Kidney epithelial cell (primary cell): ENCODE measurements at regions not wholly inside any gene's neighbourhood (a gene's known extent, or its start where the extent isn't known, plus 50 kb on each side); places are given as distances from the start of the nearest gene placed in this dataset.
A peak's percentile ranks its signal among the peaks of the same experiment; 100 is the strongest.

Source experiments
- DNase-seq: peaks from one replicate; pipeline ENCODE4 v3.0.0-alpha.2; 2010; ENCODE audit warnings: low read depth
- H3K27me3 ChIP-seq: 2 replicates; pipeline ENCODE4 v1.6.0; 2011; ENCODE audit warnings: low read length; ENCODE audit not compliant: control insufficient read depth, insufficient read depth
- H3K36me3 ChIP-seq: 2 replicates; pipeline ENCODE4 v1.5.1; 2011; ENCODE audit warnings: low read length; ENCODE audit not compliant: control insufficient read depth, insufficient read depth
- H3K4me3 ChIP-seq: 2 replicates; pipeline ENCODE4 v1.5.1; 2011; ENCODE audit warnings: low read depth, mild to moderate bottlenecking, control low read depth, low read length
- TF ChIP-seq, protein P1 (sequence below): IDR thresholded peaks from 2 replicates; pipeline ENCODE4 v1.5.1; 2011; ENCODE audit warnings: mild to moderate bottlenecking, moderate library complexity, low read length, control low read depth, inconsistent platforms; ENCODE audit not compliant: insufficient read depth, poor library complexity, severe bottlenecking

- no peak overlapping the region for H3K4me3 ChIP-seq
- H3K27me3 ChIP-seq, result no peaks in the 10 kb centered on the region
- H3K36me3 ChIP-seq, result no peaks in the 10 kb centered on the region
- no peak for DNase-seq
- TF ChIP-seq, protein P1, sequence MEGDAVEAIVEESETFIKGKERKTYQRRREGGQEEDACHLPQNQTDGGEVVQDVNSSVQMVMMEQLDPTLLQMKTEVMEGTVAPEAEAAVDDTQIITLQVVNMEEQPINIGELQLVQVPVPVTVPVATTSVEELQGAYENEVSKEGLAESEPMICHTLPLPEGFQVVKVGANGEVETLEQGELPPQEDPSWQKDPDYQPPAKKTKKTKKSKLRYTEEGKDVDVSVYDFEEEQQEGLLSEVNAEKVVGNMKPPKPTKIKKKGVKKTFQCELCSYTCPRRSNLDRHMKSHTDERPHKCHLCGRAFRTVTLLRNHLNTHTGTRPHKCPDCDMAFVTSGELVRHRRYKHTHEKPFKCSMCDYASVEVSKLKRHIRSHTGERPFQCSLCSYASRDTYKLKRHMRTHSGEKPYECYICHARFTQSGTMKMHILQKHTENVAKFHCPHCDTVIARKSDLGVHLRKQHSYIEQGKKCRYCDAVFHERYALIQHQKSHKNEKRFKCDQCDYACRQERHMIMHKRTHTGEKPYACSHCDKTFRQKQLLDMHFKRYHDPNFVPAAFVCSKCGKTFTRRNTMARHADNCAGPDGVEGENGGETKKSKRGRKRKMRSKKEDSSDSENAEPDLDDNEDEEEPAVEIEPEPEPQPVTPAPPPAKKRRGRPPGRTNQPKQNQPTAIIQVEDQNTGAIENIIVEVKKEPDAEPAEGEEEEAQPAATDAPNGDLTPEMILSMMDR, result no peak
Observed at GRCh38 chr5:4855036-4855435, 285.1 kb upstream of the ADAMTS16 start.

- Histone ChIP-seq H3K27me3 (no peaks in the 10 kb centered on the region), H3K36me3 (no peaks in the 10 kb centered on the region), H3K4me3 (no peak overlapping the region)
- TF ChIP-seq, protein P1, result no peak
- no peak for DNase-seq
Observed at GRCh38 chr5:4855880-4856279, 284.2 kb upstream of the ADAMTS16 start.

- TF ChIP-seq, protein P1, result no peak
- DNase-seq, result no peak
- Histone ChIP-seq H3K27me3 (no peaks in the 10 kb centered on the region), H3K36me3 (no peaks in the 10 kb centered on the region), H3K4me3 (no peak overlapping the region)
Observed at GRCh38 chr5:4857761-4858160, 282.4 kb upstream of the ADAMTS16 start.

GRCh38 chr5:4859500-4860235 lies 280.5 kb upstream of the ADAMTS16 start:
- H3K4me3 ChIP-seq, result no peak overlapping the region
- no peak for DNase-seq
- TF ChIP-seq, protein P1, result no peak
- no peaks in the 10 kb centered on the region for H3K27me3 ChIP-seq
- no peaks in the 10 kb centered on the region for H3K36me3 ChIP-seq

- Histone ChIP-seq H3K36me3 (no peaks in the 10 kb centered on the region), H3K27me3 (no peaks in the 10 kb centered on the region), H3K4me3 (no peak overlapping the region)
- no peak for DNase-seq
- TF ChIP-seq, protein P1, result no peak
Observed at GRCh38 chr5:4860631-4861030, 279.5 kb upstream of the ADAMTS16 start.

DNA sequence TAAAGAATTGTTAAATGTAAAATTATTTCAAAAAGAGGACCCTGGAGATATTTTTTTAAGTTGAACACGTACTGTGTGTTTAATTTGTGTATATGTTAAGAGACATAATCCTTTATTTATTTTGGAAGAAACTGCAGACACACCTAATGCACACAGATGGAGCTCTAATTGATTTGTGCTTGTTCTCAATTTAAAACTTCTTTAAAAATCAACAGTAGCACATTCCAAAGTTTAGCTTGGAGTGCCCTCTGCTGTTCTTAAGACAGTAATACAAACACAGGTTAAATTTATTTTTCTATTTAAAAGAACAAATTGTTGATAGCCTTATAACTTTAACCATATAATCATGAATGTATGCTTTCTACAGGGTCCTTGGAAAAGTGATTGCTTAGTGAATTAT lies 277.6 kb upstream of the ADAMTS16 start:
- TF ChIP-seq, protein P1, result peak; percentile 52
- peak; percentile 10 for DNase-seq
- Histone ChIP-seq H3K27me3 (no peaks in the 10 kb centered on the region), H3K4me3 (no peak overlapping the region), H3K36me3 (no peaks in the 10 kb centered on the region)
